ENCODE measurements at regions not wholly inside any gene's neighbourhood (a gene's known extent, or its start where the extent isn't known, plus 50 kb on each side); places are given as distances from the start of the nearest gene placed in this dataset.

DNA sequence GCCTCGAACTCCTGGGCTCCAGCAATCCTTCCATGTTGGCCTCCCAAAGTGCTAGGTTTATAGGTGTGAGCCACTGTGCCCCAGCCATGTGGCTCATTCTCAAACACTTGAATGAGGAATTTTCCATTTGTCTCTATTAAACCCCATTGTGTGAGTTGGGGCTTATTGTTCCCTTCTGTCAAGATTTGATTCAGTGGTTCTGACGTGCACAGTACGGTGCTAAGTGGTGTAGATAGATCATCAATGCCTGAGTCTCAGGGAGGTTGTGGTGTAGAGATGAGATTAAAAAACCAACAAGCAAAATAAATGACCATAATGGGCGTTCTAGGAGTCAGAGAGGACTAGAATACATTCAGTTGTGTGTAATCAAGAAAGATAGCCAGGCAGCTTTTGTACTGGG is 335.6 kb downstream of the PRL start:
- DNase-seq (ENCODE audit: low read depth in 2 of 2): no peak

DNA sequence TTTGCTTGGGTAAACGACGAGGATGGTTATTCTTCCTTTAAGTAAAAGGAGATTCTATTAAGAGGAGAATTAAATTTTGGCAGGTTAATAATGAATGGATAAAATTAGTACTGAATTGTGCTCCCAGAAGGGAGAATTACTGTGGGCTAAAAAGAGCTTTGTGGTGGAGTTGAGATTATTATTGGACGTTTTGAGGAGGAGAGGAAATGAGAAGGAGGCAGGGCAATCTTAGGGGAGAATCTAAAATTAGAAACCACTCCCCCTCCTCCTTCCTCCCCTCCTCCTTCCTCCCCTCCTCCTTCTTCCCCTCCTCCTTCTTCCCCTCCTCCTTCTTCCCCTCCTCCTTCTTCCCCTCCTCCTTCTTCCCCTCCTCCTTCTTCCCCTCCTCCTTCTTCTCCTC is 331.8 kb downstream of the PRL start:
- DNase-seq (ENCODE audit: low read depth in 2 of 2): no peak

DNA sequence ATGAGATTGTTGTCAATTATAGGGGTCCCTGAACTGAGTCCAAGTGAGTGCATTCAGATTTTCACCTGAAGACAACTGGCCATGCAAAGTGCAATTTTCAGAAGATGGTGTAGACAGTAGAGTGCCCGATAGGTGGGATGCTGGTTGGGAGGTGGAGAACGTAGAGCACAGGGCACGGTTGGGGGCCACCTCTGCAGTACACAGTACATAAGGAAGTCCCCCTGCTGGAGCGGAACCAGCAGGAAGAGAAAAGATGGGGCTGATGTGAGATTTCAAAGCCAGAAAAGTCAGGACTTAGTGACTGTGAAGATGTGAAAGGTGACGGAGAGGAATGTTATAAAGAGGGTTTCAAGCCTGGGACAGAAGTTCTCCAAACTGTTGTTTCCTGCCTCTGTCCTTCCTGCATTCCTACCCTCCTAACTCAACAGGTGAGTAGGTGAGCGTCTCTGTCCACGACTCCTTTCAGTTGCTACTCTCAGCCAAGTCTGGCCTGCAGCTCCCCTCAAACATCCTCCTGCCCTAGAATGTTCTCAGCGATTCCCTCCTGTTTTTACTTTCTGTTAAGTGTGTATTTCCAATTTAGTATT is 330.8 kb downstream of the PRL start:
- no peak for DNase-seq (ENCODE audit: low read depth in 2 of 2)

DNA sequence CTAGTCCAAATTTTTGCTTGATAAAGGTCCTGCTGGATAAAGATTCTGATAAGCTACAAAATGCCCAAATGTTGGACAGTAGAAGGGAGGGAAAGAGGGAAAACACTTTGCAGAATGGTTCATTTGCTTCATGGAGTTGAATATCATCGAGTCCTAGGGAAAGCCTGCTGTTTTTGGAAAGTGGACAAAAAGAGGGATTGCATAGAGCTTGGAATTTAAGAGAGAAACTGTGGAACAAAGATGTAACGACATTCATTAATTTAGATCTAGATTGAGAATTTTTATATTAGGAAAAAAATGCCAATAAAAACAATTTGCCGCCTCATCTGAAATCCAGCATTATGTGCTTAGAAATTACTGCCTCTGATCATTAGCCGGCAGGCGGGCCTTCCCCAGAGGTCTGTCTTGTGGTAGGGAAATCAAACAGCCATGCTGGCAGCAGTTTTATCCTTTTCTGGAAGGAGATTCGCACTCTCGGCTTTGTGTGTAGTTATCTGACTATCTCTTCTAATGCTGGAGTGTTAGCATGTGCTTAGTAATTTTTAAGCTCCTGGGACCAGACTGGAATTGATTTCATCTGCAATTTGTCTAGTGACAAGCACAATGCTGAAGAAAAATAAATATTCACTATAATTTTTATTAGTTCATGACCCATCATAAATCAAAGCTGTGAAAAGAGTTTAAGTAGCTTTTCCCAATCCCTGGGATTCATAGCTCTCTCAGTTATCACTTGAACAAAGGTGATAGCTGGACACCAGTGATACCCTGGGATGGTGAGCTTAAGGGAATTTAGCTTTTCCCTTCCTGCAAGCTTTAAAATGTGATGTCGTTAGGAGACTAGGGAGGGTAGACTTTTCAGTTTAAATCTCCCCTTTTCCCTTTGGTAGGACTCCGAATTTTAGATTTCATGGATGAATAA is 329.5 kb downstream of the PRL start:
- no peak for DNase-seq (ENCODE audit: low read depth in 2 of 2)

DNA sequence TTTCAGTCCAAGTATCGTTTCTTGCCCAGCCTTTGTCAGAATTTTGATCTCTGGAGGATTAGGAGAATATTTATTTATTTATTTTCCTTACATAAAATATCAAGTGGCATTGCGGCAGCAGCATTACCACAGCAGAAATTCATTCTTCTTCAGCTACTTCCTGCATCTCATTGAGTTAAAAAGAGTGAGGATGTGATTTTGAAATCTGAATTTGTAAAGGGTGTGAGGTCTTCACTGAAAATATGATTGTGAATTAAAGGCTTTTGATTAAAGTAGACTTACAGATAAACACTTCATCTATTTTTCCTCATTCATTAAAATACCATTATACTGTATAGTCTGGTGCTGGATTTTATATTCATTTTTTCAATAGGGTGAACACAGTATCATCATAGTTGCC is 328.4 kb downstream of the PRL start:
- no peak for DNase-seq (ENCODE audit: low read depth in 2 of 2)

DNA sequence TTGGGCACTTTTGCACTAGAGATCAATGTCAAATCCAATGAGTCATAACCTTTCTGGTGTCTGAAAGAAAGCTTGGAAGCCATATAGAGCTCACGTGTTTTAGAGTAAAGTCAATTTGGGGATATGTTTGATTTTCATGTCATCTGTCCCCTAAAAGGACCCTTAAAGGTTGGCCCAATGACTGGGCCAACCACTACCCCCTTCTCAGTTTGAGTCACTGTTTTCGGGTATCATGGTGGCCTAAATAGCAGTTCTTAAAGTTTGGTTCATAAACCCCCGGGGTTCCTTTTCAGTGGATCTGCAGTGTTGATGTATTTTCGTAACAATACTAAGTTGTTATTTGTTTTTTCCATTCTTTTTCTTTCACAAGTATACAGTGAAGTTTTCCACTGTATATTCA is 327.6 kb downstream of the PRL start:
- no peak for DNase-seq (ENCODE audit: low read depth in 2 of 2)

DNA sequence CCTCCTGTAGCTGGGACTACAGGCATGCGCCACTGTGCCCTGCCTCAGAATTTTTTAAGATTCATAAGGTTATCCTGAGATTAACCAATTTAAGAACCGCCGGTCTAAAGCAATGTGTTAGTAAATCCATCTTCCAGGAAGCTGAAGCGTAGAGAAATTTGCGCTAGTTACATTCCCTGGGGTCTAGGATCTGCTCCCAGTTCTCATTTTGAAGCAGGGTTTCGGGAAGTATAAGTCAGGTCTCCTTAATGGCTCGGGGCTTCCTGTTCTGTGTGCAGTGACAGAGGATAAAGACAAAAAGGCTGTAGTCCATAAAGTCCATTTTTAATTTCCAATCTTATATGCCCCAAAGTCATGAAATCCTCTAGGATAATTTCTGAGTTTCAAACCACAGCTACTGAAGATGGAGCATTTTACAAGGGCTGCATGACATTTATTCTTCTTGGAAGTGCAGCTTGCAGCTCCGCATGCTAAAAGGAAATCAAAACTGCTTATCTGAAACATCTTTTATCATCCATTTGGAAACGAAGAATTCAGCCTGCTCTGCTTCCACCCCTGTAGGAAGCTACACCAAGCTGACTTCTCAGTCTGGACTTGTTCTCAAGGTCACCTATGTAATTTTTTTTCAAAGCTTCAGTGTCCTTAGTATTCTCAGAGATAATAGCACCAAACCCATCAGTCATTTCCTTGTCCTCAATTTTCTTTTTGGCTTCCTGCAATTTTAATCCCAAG is 326.1 kb downstream of the PRL start:
- DNase-seq (ENCODE audit: low read depth in 2 of 2): no peak

DNA sequence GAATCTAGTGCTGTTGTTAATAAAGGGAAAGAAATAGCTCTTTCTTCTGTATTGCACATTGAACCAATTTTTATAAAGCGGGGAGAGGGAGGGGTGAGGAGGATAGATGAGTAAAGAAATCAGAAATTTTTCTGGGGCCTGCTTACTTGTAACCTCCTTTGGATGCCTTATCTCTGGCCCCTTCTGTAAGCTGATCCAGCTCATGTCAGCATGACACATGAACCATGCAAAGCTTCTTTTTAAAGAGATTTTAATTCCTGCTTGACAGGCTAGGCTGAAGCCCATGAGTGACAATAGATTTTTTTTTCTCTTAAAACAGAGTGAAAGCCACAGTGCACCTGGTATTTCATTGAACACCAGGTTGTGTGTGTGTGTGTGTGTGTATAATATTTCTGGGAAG is 325.3 kb downstream of the PRL start:
- DNase-seq (ENCODE audit: low read depth in 2 of 2): no peak

DNA sequence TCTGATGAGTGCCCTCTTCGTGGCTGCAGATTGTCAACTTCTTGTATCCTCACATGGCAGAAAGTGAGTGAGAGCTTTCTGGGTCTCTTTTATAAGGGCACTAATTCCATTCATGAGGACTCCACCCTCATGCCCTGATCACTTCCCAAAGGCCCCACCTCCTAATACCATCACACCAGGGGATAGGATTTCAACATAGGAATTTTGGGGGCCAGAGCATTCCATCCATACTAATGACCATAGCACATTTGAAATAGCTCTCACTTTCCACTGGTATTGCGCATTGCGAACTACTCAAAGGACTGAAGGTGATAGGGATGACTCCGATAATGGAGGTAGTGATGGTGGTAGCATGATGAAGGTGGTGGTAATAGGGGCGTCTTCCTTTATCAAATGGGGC is 324.3 kb downstream of the PRL start:
- DNase-seq (ENCODE audit: low read depth in 2 of 2): no peak

DNA sequence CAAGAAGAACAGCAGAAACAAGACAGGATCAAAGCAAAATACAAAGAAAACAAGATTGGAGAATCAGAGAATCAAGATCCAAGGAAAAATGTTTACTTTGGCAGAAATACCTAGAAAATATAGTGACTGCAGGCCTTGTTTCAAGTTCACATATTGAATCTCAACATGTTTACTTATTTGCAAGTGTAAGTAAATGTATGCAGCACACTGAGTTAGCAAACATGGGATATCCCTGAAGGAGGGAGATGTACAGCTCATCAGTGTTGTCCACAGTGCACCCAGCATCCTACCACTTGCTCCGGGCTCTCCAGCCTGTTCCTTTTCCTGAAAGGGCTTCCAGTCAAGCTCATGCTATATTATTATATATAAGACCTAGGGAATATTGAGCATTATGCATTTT is 319.5 kb downstream of the PRL start:
- no peak for DNase-seq (ENCODE audit: low read depth in 2 of 2)

DNA sequence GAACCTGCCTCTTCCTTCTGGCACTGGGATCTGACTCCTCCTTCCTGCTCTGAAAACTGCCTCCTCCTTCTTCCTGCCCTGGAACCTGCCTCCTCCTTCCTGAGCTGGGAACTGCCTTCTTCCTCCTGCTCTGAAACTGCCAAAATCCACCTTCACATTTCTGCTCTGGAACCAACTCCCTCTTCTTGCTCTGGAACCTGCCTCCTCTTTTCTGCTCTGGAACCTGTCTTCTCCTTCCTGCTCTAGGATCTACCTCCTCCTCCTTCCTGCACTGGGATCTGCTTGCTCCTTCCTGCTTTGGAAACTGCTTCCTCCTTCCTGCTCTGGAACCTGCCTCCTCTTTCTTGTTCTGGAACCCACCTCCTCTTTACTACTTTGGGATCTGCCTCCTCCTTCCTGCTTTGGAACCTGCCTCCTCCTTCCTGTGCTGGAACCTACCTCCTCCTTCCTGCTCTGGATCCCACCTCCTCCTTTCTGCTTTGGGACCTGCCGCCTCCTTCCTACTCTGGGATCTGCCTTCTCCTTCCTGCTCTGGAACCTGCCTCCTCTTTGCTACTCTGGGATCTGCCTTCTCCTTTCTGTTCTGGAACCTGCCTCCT is 315.5 kb downstream of the PRL start:
- no peak for DNase-seq (ENCODE audit: low read depth in 2 of 2)

DNA sequence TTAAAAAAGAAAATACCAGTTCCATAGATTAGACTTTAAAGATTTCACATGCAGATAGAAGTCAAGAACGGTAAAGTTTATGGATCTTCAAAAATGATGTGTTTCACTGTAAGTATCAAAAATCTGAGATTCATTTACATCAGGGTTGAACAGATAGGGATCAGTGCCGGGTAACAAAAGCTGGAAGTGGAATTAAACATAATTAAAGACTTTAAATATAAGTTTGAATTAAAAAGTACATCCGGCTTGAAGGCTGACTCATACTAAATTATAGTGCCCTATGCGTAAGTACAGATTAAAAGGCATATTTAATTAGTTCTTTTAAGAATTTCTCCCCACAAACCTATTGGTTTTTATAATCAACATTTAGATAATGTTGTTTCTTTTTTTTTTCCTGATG is 312.7 kb downstream of the PRL start:
- DNase-seq (ENCODE audit: low read depth in 2 of 2): no peak

DNA sequence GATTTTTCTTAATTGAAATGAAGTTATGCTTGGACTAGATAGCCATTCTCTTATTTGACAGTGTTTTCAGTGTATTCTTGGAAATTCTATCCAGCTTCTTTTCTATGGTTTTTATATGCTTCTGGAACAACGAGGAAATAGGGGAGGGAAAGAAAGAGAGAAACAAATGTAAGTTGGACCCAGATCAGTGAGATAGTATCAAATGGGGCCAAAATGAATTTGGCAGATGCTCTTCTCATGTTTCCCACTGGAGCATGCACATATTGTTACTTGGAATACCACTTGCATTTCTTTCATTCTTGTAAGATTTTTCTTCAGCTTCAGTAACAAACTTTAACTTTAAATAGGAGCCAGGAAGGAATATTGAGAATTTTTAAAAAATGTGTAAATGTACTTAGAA is 312.3 kb downstream of the PRL start:
- DNase-seq (ENCODE audit: low read depth in 2 of 2): no peak

DNA sequence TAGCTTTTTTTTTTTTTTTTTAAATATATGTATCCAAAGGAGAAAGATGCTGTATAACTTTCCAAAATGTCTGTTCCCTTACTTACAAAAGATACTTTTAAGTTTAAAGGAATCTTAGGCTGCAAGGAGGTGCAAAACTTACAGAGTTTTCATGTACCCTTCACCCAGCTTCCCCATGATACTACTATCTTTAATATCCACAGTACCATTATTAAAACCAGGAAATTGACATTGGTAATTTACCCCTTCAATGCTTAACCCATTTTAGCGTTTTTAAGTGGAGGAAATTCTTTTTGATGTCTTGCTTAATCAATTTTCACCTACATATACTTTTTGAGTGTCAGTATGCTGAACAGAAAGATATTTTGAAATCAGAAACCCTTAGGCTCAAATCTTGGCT is 310.9 kb downstream of the PRL start:
- no peak for DNase-seq (ENCODE audit: low read depth in 2 of 2)

DNA sequence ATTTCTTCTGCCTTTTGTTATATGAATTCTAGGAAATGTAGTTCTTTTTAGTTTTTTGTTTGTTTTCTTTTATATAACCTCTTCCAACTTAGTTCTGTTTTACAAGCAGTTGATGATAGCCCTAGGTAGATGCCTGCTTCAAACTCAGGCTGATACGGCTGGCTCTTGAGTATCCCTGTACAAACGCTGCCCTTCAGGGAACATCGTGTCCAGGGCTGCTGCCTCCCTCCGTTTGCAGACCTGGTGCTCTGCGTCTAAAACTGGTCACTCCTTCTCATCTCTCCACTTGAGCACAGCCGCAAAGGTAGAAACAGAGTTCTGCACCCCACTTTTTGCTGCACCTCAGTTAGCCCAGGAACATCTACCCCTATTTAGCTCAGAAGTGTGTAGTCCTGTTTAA is 310.1 kb downstream of the PRL start:
- DNase-seq (ENCODE audit: low read depth in 2 of 2): no peak

DNA sequence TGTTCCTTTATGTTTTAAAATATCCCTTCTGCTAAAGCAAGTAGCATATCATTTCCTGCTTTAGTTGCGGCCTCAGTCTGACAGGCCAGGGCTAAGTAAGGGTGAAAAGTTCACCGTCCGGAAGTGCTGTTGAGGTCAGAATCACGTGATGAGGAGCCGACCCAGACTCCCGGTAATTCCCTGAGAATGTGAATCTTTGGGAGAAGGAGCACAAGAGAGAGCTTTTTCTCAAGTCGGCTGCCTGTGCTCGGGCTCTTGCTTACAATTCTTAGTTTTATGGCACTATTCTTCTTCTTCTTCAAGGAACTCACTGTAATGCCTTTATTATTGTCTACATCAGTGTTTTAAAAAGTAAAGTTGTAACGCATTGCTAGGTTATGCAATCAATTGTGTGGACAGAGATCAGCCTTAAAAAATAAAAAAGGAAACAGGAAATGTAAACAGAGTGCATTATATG is 309.3 kb downstream of the PRL start:
- DNase-seq (ENCODE audit: low read depth in 2 of 2): no peak

DNA sequence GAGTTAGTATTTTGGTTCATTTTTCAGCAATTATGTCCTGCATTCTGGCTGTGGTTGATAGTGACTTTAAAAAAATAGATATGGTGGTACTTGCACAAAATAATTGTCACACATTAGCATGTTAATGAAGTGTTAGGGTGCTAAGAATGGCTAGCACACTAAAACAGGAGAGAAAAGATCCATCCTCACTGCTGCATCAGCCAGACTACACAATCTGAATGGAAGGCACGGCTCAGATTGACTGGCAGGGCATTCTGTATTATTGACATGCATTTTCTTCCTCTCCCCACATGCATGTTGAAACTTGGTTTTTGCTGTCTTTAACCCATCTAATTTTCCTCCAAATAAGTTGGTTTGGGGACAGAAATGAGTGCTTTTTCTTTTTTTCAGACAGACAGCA is 306.3 kb downstream of the PRL start:
- DNase-seq (ENCODE audit: low read depth in 2 of 2): no peak

DNA sequence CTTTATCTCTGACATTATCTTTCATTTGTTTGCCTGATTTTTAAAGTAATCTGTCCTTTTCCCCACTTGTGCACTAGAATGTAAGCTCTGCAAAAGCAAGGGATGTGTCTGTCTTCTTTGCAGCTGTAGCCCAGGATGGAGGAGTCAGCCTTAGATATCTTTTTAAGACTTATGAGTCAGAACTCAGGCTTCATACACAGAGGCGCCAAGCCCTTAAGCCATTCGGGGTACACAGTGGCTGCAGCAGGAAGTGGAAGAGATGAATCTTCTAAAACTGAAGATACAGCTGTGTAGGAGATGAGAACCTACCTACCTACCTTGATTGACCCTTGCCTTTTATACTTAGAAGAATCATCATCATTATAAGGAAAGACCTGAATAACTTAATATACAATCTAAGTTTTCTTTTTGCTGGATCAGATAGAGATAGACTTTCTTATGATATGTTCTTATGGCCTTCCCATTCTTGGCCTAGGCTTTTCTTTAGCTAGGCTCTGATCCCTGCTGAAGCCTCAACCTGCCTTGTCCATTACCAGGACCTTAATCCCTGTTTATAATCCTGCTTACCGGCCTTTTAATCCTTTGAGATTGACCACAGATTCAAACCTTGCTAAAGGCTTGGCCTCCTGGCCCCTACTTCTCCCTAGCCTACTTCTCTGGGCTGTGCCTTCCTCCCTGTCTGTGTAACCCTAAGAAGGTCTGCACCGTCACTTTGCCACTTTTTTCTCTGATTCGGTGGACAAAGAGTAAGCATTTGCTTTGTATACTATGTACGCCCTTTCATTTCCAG is 304.5 kb downstream of the PRL start:
- DNase-seq (ENCODE audit: low read depth in 2 of 2): no peak

DNA sequence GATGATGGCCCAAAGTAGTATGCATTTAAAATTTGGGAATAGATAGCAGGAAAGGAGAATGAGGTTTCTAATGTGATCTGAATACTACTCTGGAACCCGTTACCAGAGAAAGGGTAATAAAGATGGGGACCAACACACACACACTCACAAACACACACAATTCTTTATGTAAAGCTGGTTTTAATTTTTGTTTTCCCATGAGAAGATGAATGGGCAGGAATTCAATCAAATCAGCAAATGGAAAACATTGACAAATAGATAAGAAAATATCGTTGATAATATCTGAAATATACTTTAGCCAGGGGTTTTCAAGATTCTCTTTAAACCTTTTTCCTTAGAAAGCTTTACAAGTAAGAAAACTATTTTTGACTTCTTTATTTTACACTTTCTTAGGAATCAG is 303.0 kb downstream of the PRL start:
- no peak for DNase-seq (ENCODE audit: low read depth in 2 of 2)

DNA sequence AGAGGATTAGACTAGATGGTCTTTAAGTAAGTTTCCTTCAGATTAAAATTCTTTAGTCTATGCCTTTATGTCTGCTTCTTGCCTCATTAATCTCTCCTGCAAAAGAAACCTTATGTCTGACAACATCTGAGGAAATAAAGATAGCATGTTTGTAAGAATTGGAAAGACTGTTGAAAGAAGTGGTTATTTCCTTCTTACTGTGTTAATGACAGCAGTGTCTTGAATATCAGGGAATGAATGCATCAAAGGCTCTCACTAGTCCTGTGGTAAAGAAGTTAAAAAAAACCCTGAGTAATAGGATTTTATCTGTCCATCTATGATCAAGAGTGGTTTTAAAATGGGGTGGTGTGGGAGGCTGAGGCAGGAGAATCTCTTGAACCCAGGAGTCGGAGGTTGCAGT is 302.0 kb downstream of the PRL start:
- no peak for DNase-seq (ENCODE audit: low read depth in 2 of 2)

DNA sequence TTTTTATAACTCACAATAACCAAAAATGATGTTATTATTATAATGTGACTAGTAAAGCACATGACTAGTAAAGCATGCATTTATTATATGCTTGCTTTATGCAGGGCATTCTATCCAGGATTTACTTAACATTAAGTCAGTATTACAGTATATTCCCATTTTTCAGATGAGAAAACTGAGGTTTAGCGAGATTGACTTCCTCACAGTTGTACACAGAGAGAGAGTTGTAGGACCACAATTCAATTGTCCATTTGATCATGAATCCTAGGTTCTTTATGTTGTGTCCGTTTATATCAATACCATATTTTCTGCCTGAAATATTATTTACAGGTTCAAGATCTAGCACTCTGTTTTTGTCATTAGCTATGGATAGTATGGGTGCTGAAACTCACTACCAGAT is 301.5 kb downstream of the PRL start:
- no peak for DNase-seq (ENCODE audit: low read depth in 2 of 2)
